Psoas muscle (tissue), 7 donors: ENCODE measurements at regions not wholly inside any gene's neighbourhood (a gene's known extent, or its start where the extent isn't known, plus 50 kb on each side); places are given as distances from the start of the nearest gene placed in this dataset.
"Not testable (repeated sequence)": the region's sequence is repeated elsewhere in the genome, so short reads cannot be mapped to it uniquely, and the experiment has no call there.

Source experiments
- ATAC-seq, 4 donors: fragments of 200-7000 bp; cut with Tn5 transposase; one replicate each; pipeline ENCODE4 v1.9.1; 2020; ENCODE audit warnings: moderate library complexity in 3 of 4, mild to moderate bottlenecking in 2 of 4
- DNase-seq, 2 donors: peaks; one replicate each; pipeline ENCODE4 v3.0.0-alpha.2; 2020
- H3K27ac ChIP-seq: fragments of 200-600 bp; one replicate; pipeline ENCODE4 v1.8.0; 2022
- H3K27me3 ChIP-seq, 3 donors: fragments of 200-600 bp in 1 of 3; one replicate each; pipeline versions ENCODE4 v1.6.1 to v1.8.0; 2013 to 2022; ENCODE audit warnings: low read length in 2 of 3, mild to moderate bottlenecking in 2 of 3, moderate library complexity in 1 of 3; ENCODE audit not compliant: insufficient read depth in 3 of 3
- H3K36me3 ChIP-seq, 2 donors: fragments of 200-600 bp in 1 of 2; one replicate each; pipeline versions ENCODE4 v1.6.1 to v1.8.0; 2013 to 2022; ENCODE audit warnings: low read depth in 1 of 2, mild to moderate bottlenecking in 1 of 2, moderate library complexity in 1 of 2; ENCODE audit not compliant: insufficient read depth in 1 of 2
- H3K4me1 ChIP-seq: fragments of 200-600 bp; one replicate; pipeline ENCODE4 v1.8.0; 2022
- H3K4me3 ChIP-seq: fragments of 200-600 bp; one replicate; pipeline ENCODE4 v1.8.0; 2022; ENCODE audit warnings: mild to moderate bottlenecking
- H3K9me3 ChIP-seq: fragments of 200-600 bp; one replicate; pipeline ENCODE4 v1.8.0; 2022
- CTCF ChIP-seq: fragments of 200-600 bp; IDR thresholded peaks from one replicate; pipeline ENCODE4 v1.8.0; 2022; ENCODE audit warnings: antibody characterized with exemption
- WGBS, 3 donors: extraction: QIAGEN DNeasy Blood & Tissue Kit; methylation state at CpG; one replicate each; pipeline versions ENCODE4 v1.1.6 to v1.1.7; 2013; 5-methylcytosine and 5-hydroxymethylcytosine counted together
- intact Hi-C, 2 donors: fragments of 100-400 bp; cut with DNase I; formaldehyde crosslinking; loops; one replicate each; pipeline versions ENCODE4 v1.11.0 to v1.14.2; 2022
- donor health status: healthy with polysubstance abuse.
- donor health status: DM: no; HTN: no; CAD: no; lungs with moderate emphysema.
- donor health status: Bipolar disorder and iron deficiency.
- donor health status: healthy.
- donor health status: DM: yes; HTN: yes; CAD: no.
- donor health status: DM: no; HTN: no; CAD: no.
- donor health status: DM: yes; HTN: yes; CAD: no.

- no peak overlapping the region for H3K27ac ChIP-seq
- ATAC-seq (no peak), DNase-seq (no peak)
- no peaks in the 10 kb centered on the region for H3K4me1 ChIP-seq
- 74 to 89% (median 81%) methylated on average over 1 of the region's 1 CpG for WGBS, 3 donors
- TF ChIP-seq CTCF, result no peak
- no peaks in the 10 kb centered on the region for H3K36me3 ChIP-seq
- peaks cover 0 to 4% (median 0%) of the 10 kb centered on the region in 3 donors for H3K27me3 ChIP-seq
- intact Hi-C loops, result no loop called here
- H3K4me3 ChIP-seq, result no peak overlapping the region
- no peaks in the 10 kb centered on the region for H3K9me3 ChIP-seq
Measured at GRCh38 chr13:60229708-60230272, 66.1 kb upstream of the DIAPH3 start.

DNA sequence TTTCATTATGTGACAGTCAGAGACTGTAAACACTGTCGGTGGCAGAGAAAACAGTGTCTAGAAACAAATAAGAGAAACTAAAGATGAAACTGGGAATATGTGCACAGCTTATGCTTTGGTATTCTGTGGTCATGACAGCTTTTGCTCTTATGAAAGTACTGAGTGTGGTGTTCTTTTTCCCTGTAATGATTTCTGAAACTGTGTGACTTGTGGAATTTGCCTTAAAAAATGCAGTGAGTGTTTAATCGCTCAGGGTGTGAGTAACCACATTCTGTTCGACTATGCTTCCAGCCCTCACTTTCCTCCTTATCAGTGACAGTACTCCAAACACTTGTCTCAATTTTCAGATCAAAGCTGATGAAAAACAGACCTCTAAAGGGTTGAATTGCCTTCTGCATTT is 66.9 kb upstream of the DIAPH3 start:
- no peak for TF ChIP-seq CTCF
- H3K9me3 ChIP-seq, result no peaks in the 10 kb centered on the region
- H3K4me1 ChIP-seq, result no peaks in the 10 kb centered on the region
- no peak overlapping the region for H3K27ac ChIP-seq
- peaks cover 0 to 4% (median 0%) of the 10 kb centered on the region in 3 donors for H3K27me3 ChIP-seq
- ATAC-seq (no peak), DNase-seq (no peak)
- intact Hi-C loops, result no loop called here
- H3K4me3 ChIP-seq, result no peak overlapping the region
- WGBS, 3 donors, result 29 to 48% (median 39%) methylated on average over 3 of the region's 3 CpGs
- H3K36me3 ChIP-seq, result no peaks in the 10 kb centered on the region

DNA sequence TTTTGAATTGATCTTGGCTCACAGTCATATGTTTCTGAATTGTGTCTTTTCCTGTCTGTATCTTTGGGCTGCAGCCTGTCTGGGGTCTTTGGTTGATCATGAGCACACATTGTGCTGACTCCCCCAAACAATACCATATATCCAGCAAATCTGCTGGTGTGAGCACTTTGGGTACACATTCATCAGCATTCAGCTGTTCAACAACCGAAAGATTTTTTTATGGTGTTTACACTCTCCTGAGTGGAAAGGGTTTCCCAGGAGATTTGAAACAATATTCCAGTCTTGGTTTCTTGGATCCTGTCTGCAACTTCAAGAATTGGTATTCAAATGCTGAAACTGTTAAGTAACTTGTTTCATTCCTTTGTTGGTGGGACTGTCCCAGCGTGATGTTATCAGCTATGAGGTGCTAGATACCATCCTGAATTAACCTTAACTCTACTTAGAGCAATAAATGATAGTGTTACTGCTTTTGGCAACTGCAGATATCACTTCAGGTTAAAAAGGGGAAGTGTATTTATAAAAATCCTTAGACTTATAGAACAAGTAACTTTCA is 78.4 kb upstream of the DIAPH3 start:
- Histone ChIP-seq H3K27me3 (no peaks in the 10 kb centered on the region), H3K4me1 (no peaks in the 10 kb centered on the region), H3K9me3 (no peaks in the 10 kb centered on the region), H3K36me3 (no peaks in the 10 kb centered on the region), H3K4me3 (no peak overlapping the region), H3K27ac (no peak overlapping the region)
- ATAC-seq (no peak), DNase-seq (no peak)
- intact Hi-C loops, result no loop called here
- no peak for TF ChIP-seq CTCF
- 14 to 30% (median 15%) methylated on average over 2 of the region's 2 CpGs for WGBS, 3 donors

DNA sequence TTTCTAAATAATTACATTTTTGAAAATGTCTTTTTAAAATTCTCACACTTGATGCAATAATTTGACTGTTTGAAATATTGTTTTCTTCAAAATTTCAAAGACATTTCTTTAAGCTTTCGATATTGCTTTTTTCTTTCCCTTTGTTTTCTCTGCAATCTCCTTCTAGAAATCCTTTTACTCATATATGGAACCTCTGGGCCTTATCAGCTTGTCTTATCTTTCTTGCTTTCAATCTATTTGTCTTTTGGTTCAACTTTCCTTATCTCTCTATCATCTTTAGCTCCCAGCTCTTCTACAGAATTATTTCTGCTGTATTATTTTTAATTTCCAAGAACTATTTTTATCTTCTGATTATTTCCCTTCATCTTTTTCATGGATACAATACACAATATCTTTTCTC is 80.7 kb upstream of the DIAPH3 start:
- no peak for DNase-seq
- no peak overlapping the region for H3K4me3 ChIP-seq
- no peak overlapping the region for H3K27ac ChIP-seq
- TF ChIP-seq CTCF, result no peak
- H3K27me3 ChIP-seq, result no peaks in the 10 kb centered on the region
- H3K36me3 ChIP-seq, result no peaks in the 10 kb centered on the region
- H3K9me3 ChIP-seq, result no peaks in the 10 kb centered on the region
- WGBS, 3 donors, result 94 to 97% (median 96%) methylated on average over 1 of the region's 1 CpG
- no peak for ATAC-seq
- H3K4me1 ChIP-seq, result no peaks in the 10 kb centered on the region
- intact Hi-C loops, result no loop called here

DNA sequence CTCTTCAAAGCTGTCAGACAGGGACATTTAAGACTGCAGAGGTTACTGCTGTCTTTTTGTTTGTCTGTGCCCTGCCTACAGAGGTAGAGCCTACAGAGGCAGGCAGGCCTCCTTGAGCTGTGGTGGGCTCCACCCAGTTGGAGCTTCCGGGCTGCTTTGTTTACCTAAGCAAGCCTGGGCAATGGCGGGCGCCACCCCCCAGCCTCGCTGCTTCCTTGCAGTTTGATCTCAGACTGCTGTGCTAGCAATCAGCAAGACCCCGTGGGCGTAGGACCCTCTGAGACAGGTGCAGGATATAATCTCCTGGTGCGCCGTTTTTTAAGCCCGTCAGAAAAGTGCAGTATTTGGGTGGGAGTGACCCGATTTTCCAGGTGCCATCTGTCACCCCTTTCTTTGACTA is 87.7 kb upstream of the DIAPH3 start:
- H3K9me3 ChIP-seq, H3K36me3 ChIP-seq, H3K27me3 ChIP-seq, H3K4me3 ChIP-seq, H3K27ac ChIP-seq, ATAC-seq, DNase-seq, H3K4me1 ChIP-seq, intact Hi-C loops: not testable (repeated sequence)
- WGBS, 3 donors, result 87 to 91% (median 87%) methylated on average over 10 of the region's 10 CpGs
